Lung (tissue), 11 donors: ENCODE measurements at regions not wholly inside any gene's neighbourhood (a gene's known extent, or its start where the extent isn't known, plus 50 kb on each side); places are given as distances from the start of the nearest gene placed in this dataset.
"Not testable (repeated sequence)": the region's sequence is repeated elsewhere in the genome, so short reads cannot be mapped to it uniquely, and the experiment has no call there.

ENCODE experiments used
- ATAC-seq: fragments of 200-7000 bp; cut with Tn5 transposase; one replicate; pipeline ENCODE4 v1.9.1; 2020; ENCODE audit warnings: moderate number of reproducible peaks; ENCODE audit not compliant: insufficient read depth, low FRiP score
- DNase-seq, 3 donors: peaks; one replicate each; pipeline ENCODE4 v3.0.0-alpha.2; 2013 to 2017
- H3K27ac ChIP-seq, 2 donors: one replicate each; pipeline ENCODE4 v1.5.1; 2013; ENCODE audit warnings: mild to moderate bottlenecking in 2 of 2, moderate library complexity in 2 of 2, control low read depth in 1 of 2, inconsistent platforms in 1 of 2, low read depth in 1 of 2, low read length in 1 of 2
- H3K27me3 ChIP-seq, 3 donors: one replicate each; pipeline ENCODE4 v1.5.1; 2013; ENCODE audit warnings: low read length in 2 of 3; ENCODE audit not compliant: control insufficient read depth in 3 of 3, insufficient read depth in 3 of 3
- H3K36me3 ChIP-seq, 4 donors: one replicate each; pipeline ENCODE4 v1.5.1; 2013; ENCODE audit warnings: low read length in 4 of 4, mild to moderate bottlenecking in 1 of 4, moderate library complexity in 1 of 4; ENCODE audit not compliant: control insufficient read depth in 4 of 4, insufficient read depth in 4 of 4
- H3K4me1 ChIP-seq, 5 donors: one replicate each; pipeline ENCODE4 v1.5.1; 2013; ENCODE audit warnings: low read length in 5 of 5, mild to moderate bottlenecking in 2 of 5, moderate library complexity in 1 of 5; ENCODE audit not compliant: control insufficient read depth in 5 of 5, insufficient read depth in 5 of 5
- H3K4me3 ChIP-seq: one replicate; pipeline ENCODE4 v1.5.1; 2013; ENCODE audit warnings: mild to moderate bottlenecking, control low read depth, moderate library complexity
- H3K9ac ChIP-seq, 2 donors: one replicate each; pipeline ENCODE4 v1.5.1; 2013; ENCODE audit warnings: low read length in 2 of 2, control low read depth in 1 of 2; ENCODE audit not compliant: insufficient read depth in 1 of 2
- H3K9me3 ChIP-seq, 4 donors: one replicate each; pipeline ENCODE4 v1.5.1; 2013; ENCODE audit warnings: low read length in 3 of 4, mild to moderate bottlenecking in 1 of 4, moderate library complexity in 1 of 4; ENCODE audit not compliant: control insufficient read depth in 4 of 4, insufficient read depth in 3 of 4
- WGBS, 2 donors: extraction: QIAGEN DNeasy Blood & Tissue Kit; methylation state at CpG; one replicate each; pipeline ENCODE4 v1.1.7; 2013; 5-methylcytosine and 5-hydroxymethylcytosine counted together
- TF ChIP-seq, protein P1 (sequence below): IDR thresholded peaks from 2 replicates; pipeline ENCODE4 v1.5.1; 2012; ENCODE audit warnings: mild to moderate bottlenecking; ENCODE audit errors: control extremely low read depth, extremely low read depth
- donor health status: control.
- donor health status: control.
- donor health status: Bipolar disorder and iron deficiency.
- donor health status: healthy.
- donor health status: DM: yes; HTN: yes; CAD: no.

- no peak overlapping the region for H3K4me3 ChIP-seq
- no peaks in the 10 kb centered on the region for H3K36me3 ChIP-seq
- H3K27me3 ChIP-seq: no peaks in the 10 kb centered on the region
- H3K27ac ChIP-seq: no peak overlapping the region
- no peaks in the 10 kb centered on the region for H3K9me3 ChIP-seq
- TF ChIP-seq, protein P1, sequence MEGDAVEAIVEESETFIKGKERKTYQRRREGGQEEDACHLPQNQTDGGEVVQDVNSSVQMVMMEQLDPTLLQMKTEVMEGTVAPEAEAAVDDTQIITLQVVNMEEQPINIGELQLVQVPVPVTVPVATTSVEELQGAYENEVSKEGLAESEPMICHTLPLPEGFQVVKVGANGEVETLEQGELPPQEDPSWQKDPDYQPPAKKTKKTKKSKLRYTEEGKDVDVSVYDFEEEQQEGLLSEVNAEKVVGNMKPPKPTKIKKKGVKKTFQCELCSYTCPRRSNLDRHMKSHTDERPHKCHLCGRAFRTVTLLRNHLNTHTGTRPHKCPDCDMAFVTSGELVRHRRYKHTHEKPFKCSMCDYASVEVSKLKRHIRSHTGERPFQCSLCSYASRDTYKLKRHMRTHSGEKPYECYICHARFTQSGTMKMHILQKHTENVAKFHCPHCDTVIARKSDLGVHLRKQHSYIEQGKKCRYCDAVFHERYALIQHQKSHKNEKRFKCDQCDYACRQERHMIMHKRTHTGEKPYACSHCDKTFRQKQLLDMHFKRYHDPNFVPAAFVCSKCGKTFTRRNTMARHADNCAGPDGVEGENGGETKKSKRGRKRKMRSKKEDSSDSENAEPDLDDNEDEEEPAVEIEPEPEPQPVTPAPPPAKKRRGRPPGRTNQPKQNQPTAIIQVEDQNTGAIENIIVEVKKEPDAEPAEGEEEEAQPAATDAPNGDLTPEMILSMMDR: peak; percentile 33
- 52 to 63% methylated on average over 2 of the region's 2 CpGs for WGBS, 2 donors
- ATAC-seq (peak; percentile 79), DNase-seq (peak; percentile 50 to 74 (median 67))
- H3K4me1 ChIP-seq: peaks cover 0 to 26% (median 4%) of the 10 kb centered on the region in 5 donors
- no peak overlapping the region for H3K9ac ChIP-seq
Observed at GRCh38 chr5:15105799-15106393, 234.3 kb upstream of the ANKH start.

DNA sequence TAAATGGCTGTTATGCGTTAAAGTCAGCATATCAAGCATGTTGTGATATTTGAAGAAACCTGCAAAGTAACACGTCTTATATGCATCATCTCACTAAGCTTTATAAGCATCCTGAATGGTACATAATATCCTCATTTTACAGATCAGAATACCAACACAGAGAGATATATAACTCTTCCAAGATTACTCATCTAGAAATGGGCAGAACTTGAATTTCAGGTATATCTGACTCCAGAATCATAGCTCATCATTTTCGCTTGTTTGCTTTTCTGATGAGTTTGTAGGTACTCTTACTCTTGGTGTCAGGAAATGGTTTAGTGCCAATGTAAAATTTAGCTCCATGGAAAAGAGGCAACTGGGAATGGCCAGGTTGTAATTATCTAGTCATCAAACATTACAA, 232.3 kb upstream of the ANKH start:
- Histone ChIP-seq H3K9me3 (no peaks in the 10 kb centered on the region), H3K27ac (no peak overlapping the region), H3K9ac (no peak overlapping the region), H3K4me3 (no peak overlapping the region), H3K4me1 (peaks cover 0 to 26% (median 4%) of the 10 kb centered on the region in 5 donors), H3K27me3 (no peaks in the 10 kb centered on the region), H3K36me3 (no peaks in the 10 kb centered on the region)
- TF ChIP-seq, protein P1: no peak
- no peak for DNase-seq
- ATAC-seq: no peak
- WGBS, 2 donors: 91 to 94% methylated on average over 3 of the region's 3 CpGs

DNA sequence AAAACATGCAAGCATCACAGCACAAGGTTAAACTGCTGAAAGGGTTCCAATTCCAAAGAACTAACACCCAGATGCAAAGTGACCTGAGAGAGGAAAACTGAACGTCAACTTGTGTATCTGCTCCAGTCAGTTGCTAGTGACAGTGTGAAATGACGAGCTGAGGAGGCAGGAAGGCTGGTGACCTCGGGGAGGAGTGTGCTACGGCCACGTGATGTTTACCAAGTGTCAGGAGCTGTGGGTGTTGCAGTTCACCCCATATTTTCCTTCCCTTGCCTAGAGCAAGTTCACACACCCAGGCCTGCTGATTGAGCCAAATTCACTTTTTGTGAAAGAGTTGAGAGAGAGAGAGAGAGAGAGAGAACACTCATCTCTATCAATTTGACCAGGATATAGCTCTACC, 231.6 kb upstream of the ANKH start:
- Histone ChIP-seq H3K4me3 (no peak overlapping the region), H3K36me3 (no peaks in the 10 kb centered on the region), H3K9ac (no peak overlapping the region), H3K27me3 (no peaks in the 10 kb centered on the region), H3K27ac (no peak overlapping the region), H3K9me3 (no peaks in the 10 kb centered on the region), H3K4me1 (peaks cover 0 to 25% (median 4%) of the 10 kb centered on the region in 5 donors)
- TF ChIP-seq, protein P1: no peak
- DNase-seq: peak in 2 of 3 donors; percentile 32 to 37
- no peak for ATAC-seq
- 21 to 25% methylated on average over 5 of the region's 5 CpGs for WGBS, 2 donors

DNA sequence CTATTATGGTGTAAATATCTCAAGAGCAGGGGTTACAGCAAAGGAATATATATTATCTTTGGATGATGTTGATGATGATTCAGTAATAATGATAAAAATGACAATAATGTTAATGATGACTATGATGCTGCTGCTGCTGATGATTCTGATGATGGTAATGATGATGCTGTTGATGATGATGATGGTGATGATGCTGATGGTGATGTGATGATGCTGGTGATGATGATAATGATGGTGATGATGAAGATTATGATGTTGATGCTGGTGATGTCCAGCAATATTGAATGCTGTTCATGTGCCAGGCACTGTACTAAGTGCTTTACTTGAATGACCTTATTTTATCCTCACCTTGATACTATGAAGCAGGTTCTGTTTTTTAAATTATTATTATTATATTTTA, 226.0 kb upstream of the ANKH start:
- Histone ChIP-seq H3K9ac (no peak overlapping the region), H3K27ac (no peak overlapping the region), H3K4me3 (no peak overlapping the region), H3K9me3 (no peaks in the 10 kb centered on the region), H3K36me3 (no peaks in the 10 kb centered on the region), H3K4me1 (peaks cover 0 to 4% (median 0%) of the 10 kb centered on the region in 5 donors), H3K27me3 (no peaks in the 10 kb centered on the region)
- no peak for ATAC-seq
- DNase-seq: no peak
- TF ChIP-seq, protein P1: no peak

- not testable (repeated sequence) for DNase-seq, H3K4me1 ChIP-seq, H3K36me3 ChIP-seq, H3K27me3 ChIP-seq, H3K9me3 ChIP-seq, H3K9ac ChIP-seq, ATAC-seq, H3K27ac ChIP-seq, H3K4me3 ChIP-seq
- WGBS, 2 donors: 96 to 98% methylated on average over 21 to 22 of the region's 22 CpGs
Observed at GRCh38 chr5:15096686-15097085, 225.1 kb upstream of the ANKH start.
